Tibial nerve (tissue), 4 donors: ENCODE measurements at regions not wholly inside any gene's neighbourhood (a gene's known extent, or its start where the extent isn't known, plus 50 kb on each side); places are given as distances from the start of the nearest gene placed in this dataset.
A peak's percentile ranks its signal among the peaks of the same experiment; 100 is the strongest.

ENCODE experiments used
- CTCF ChIP-seq, 5 experiments: fragments of 200-600 bp in 3 of 5; fragments of 450-650 bp in 2 of 5; sonication (generic) in 3 of 5; IDR thresholded peaks; one replicate each; pipeline ENCODE4 v1.5.1; 2016 to 2019; ENCODE audit warnings: antibody characterized with exemption in 5 of 5, mild to moderate bottlenecking in 3 of 5, moderate library complexity in 2 of 5
- EP300 ChIP-seq, 2 donors: sonication (generic); formaldehyde crosslinking; IDR thresholded peaks; one replicate each; pipeline ENCODE4 v1.6.1; 2017; ENCODE audit warnings: antibody characterized with exemption in 2 of 2, mild to moderate bottlenecking in 1 of 2
- POLR2A ChIP-seq, 2 donors: fragments of 450-650 bp; IDR thresholded peaks; one replicate each; pipeline ENCODE4 v1.6.1; 2017; ENCODE audit warnings: antibody characterized with exemption in 2 of 2, mild to moderate bottlenecking in 2 of 2, moderate library complexity in 2 of 2

DNA sequence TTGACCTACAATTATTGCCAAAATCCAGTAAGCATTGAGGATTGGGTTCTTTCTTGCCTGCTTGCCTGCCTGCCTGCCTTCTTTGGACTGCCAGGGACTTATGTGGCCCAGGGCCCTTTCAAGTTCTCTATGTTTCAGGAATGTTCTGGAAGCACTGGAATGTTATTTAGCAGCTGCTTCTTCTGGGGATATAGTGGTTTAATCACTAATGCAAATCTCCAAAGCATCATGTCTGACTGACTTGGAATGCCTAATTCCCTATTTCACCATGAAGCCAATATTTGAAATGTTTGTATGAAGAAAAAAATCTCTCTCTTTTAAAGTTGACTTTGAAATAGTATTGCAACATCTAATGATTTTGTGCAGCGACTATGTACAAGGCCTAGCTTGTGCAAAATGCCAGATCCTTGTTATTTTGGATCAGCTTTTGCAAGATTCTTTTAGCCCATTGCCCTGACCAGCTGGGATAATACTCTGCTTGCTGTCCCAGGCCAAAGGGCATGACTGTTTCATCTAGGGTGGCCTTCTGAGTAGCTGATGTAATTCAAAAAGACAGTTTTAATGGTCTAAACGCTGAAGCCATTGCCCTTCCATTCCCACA, 204.6 kb downstream of the RND3 start:
- TF ChIP-seq CTCF (IDR thresholded peaks at IDR 0.05) = no peak
- TF ChIP-seq POLR2A (IDR thresholded peaks at IDR 0.05) = no peak
- TF ChIP-seq EP300 (IDR thresholded peaks at IDR 0.05) = peak in 1 of 2 donors; percentile 93
